GM04503 (cell line): ENCODE measurements at regions not wholly inside any gene's neighbourhood (a gene's known extent, or its start where the extent isn't known, plus 50 kb on each side); places are given as distances from the start of the nearest gene placed in this dataset.

Experiments used
- DNase-seq: peaks from one replicate; pipeline ENCODE4 v3.0.0-alpha.2; 2012; ENCODE audit warnings: low read depth

- DNase-seq, result no peak
Measured at GRCh38 chr4:186889876-186890643, 166.4 kb upstream of the FAT1 start.

- DNase-seq, result no peak
Measured at GRCh38 chr4:186891859-186892486, 168.3 kb upstream of the FAT1 start.

- DNase-seq, result no peak
Measured at GRCh38 chr4:186898367-186898766, 174.7 kb upstream of the FAT1 start.

- DNase-seq, result peak; percentile 54
Measured at GRCh38 chr4:186900232-186900900, 176.7 kb upstream of the FAT1 start.

- no peak for DNase-seq
Measured at GRCh38 chr4:186900984-186901383, 177.3 kb upstream of the FAT1 start.

GRCh38 chr4:186901850-186902249 is 178.2 kb upstream of the FAT1 start:
- no peak for DNase-seq

GRCh38 chr4:186902361-186902760 is 178.7 kb upstream of the FAT1 start:
- DNase-seq, result no peak

- DNase-seq, result peak; percentile 78
Measured at GRCh38 chr4:186904101-186904500, 180.4 kb upstream of the FAT1 start.

- DNase-seq, result no peak
Measured at GRCh38 chr4:186906722-186907121, 183.1 kb upstream of the FAT1 start.

- no peak for DNase-seq
Measured at GRCh38 chr4:186910385-186910784, 186.7 kb upstream of the FAT1 start.

- DNase-seq, result no peak
Measured at GRCh38 chr4:186912606-186913005, 188.9 kb upstream of the FAT1 start.

GRCh38 chr4:186915816-186916215 is 192.2 kb upstream of the FAT1 start:
- DNase-seq, result no peak

GRCh38 chr4:186917136-186917535 is 193.5 kb upstream of the FAT1 start:
- DNase-seq, result no peak

- peak; percentile 40 for DNase-seq
Measured at GRCh38 chr4:186918466-186918865, 194.8 kb upstream of the FAT1 start.

- no peak for DNase-seq
Measured at GRCh38 chr4:186919340-186919739, 195.7 kb upstream of the FAT1 start.

GRCh38 chr4:186920483-186920882 is 196.8 kb upstream of the FAT1 start:
- DNase-seq, result peak; percentile 34

GRCh38 chr4:186920992-186921391 is 197.3 kb upstream of the FAT1 start:
- no peak for DNase-seq

GRCh38 chr4:186924723-186925122 is 201.1 kb upstream of the FAT1 start:
- DNase-seq, result no peak

- DNase-seq, result no peak
Measured at GRCh38 chr4:186927624-186928023, 204.0 kb upstream of the FAT1 start.

GRCh38 chr4:186930024-186930423 is 206.4 kb upstream of the FAT1 start:
- no peak for DNase-seq

- DNase-seq, result no peak
Measured at GRCh38 chr4:186931519-186931918, 207.9 kb upstream of the FAT1 start.

- DNase-seq, result no peak
Measured at GRCh38 chr4:186932196-186932595, 208.5 kb upstream of the FAT1 start.

- peak; percentile 76 for DNase-seq
Measured at GRCh38 chr4:186932631-186933187, 209.1 kb upstream of the FAT1 start.
